NCI-H1930 (cell line): ENCODE measurements at regions not wholly inside any gene's neighbourhood (a gene's known extent, or its start where the extent isn't known, plus 50 kb on each side); places are given as distances from the start of the nearest gene placed in this dataset.
"Not testable (repeated sequence)": the region's sequence is repeated elsewhere in the genome, so short reads cannot be mapped to it uniquely, and the experiment has no call there.

Experiments
- DNase-seq, 2 experiments: peaks; one replicate each; lab custom pipeline; 2025; lab: John Stamatoyannopoulos, UW

DNA sequence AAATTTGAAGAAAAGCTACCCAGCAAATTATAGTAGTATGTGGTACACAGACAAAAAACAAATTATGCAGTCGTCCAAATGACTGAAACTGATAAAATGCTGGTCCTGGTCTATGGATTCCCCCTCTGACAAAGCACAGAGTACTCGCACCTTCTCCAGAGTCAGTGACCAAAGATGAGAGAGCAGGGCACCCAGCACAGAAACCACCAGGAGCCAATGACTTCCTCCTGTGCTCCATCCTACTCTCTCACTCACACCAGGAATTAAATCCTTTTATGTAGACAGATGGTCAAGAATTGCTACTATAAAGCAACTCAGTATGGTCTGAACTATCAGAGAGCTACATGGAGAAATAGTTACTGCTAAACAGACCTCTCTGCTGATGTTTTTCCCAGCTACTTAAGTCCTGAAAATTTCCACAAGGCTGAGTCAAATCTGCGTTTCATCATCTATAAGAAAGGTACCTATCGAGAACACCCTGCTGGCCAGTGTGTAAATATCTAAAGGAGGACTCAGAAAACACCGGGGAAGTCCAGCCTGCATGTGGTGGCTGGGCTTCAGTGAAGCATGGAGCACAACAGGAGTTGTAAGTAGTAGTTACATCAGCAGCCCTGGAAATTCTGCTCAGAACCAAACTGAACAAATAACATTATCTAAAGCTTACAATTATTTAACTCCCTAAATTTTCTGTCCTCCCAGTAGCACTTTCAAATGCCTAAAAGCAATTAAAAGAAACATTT is 84.5 kb upstream of the FBXO28 start:
- DNase-seq, result not testable (repeated sequence)

- DNase-seq, result not testable (repeated sequence)
Observed at GRCh38 chr1:224028802-224029201, 85.1 kb upstream of the FBXO28 start.

- not testable (repeated sequence) for DNase-seq
Observed at GRCh38 chr1:224023122-224023521, 90.8 kb upstream of the FBXO28 start.

DNA sequence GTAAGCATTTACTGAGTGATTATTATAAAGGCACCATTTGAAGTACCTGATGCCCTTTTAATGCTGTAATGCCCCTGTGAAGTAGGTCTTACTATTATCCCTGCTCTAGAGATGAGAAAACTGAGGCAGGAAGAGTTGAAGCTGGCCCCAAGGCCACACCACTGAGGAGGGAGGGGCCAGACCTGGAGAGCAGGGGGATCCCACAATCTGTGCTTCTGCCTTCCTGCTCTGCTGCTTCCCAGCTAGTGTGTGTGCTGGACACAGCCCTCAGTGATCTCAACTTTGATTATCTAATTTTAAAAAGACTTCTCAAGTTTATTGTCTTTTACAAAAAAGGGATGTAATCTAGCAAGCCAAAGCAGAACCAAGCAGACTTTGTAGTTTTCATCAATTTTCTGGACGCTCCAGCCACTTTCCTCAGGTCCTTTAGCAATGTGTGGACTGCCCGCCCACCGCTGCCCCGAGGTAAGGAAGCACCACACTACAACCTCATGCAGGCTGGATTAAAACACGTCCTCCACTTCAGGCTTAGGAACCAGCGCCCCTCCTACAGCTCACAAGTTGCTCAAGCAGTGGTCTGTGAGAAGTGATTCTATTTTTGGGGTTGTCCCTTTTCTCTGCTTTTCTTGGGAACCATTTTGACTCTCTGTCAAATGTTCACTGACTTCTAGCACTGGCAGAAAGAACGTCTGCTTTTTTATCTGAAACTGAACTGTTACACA is 91.5 kb upstream of the FBXO28 start:
- DNase-seq, result not testable (repeated sequence)

- DNase-seq, result not testable (repeated sequence)
Observed at GRCh38 chr1:224019866-224020265, 94.0 kb upstream of the FBXO28 start.

- DNase-seq, result not testable (repeated sequence)
Observed at GRCh38 chr1:224015782-224016181, 98.1 kb upstream of the FBXO28 start.

GRCh38 chr1:224014330-224014649 is 99.6 kb upstream of the FBXO28 start:
- DNase-seq, result no peak

- DNase-seq, result not testable (repeated sequence)
Observed at GRCh38 chr1:224013626-224014329, 100.1 kb upstream of the FBXO28 start.

GRCh38 chr1:224012807-224013434 is 101.0 kb upstream of the FBXO28 start:
- DNase-seq, result not testable (repeated sequence)

- DNase-seq, result not testable (repeated sequence)
Observed at GRCh38 chr1:224012162-224012561, 101.7 kb upstream of the FBXO28 start.

DNA sequence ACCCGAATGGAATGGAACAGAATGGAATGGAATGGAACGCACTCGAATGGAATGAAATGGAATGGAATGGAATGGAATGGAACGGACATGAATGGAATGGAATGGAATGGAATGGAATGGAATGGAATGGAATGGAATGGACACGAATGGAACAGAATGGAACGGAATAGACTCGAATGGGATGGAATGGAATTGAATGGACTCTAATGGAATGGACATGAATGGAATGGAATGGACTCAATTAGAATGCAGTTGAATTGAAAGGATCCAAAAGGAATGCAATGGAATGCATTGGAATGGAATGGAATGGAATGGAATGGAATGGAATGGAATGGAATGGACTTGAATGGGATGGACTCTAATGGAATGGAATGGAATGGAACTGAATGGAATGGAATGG is 102.2 kb upstream of the FBXO28 start:
- not testable (repeated sequence) for DNase-seq

DNA sequence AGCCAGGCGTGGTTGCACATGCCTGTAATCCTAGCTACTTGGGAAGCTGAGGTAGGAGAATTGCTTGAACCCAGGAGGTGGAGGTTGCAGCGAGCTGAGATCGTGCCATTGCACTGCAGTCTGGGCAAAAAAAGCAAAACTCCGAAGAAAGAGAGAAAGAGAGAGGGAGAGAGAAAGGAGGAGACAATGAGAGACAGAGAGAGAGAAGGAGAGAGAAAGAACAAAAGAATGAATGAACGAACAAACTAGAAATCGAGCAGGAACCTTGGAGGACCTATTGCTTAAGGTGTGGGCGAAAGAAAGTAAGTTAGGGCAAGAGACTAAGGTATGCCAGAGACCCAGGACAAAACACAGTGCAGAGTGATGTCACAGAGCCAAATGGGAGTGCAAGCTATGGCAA is 102.8 kb upstream of the FBXO28 start:
- not testable (repeated sequence) for DNase-seq

- not testable (repeated sequence) for DNase-seq
Observed at GRCh38 chr1:224005973-224006372, 107.9 kb upstream of the FBXO28 start.

GRCh38 chr1:224004552-224005315 is 109.2 kb upstream of the FBXO28 start:
- DNase-seq, result not testable (repeated sequence)

DNA sequence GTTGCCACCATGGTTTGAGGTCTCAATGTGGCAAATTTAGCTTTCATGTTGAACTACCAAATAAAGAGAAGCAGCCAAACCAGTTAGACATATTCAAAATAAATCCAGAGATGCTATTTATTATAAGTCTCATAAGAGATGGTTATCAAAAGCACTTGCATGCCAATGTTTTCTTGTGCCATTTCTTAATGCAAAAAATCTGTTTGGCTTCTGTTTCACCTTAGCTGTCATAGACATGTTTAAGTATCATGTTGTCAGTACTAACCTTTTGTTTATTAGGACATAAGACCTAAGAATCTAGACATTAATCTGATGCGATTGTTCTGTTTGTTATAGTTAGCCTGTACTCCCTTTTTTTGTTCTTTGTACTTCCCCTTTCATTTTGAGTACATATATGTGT is 110.0 kb upstream of the FBXO28 start:
- DNase-seq, result not testable (repeated sequence)

- DNase-seq, result not testable (repeated sequence)
Observed at GRCh38 chr1:224001757-224002156, 112.2 kb upstream of the FBXO28 start.

- DNase-seq, result not testable (repeated sequence)
Observed at GRCh38 chr1:223999761-224000160, 114.2 kb upstream of the FBXO28 start.

DNA sequence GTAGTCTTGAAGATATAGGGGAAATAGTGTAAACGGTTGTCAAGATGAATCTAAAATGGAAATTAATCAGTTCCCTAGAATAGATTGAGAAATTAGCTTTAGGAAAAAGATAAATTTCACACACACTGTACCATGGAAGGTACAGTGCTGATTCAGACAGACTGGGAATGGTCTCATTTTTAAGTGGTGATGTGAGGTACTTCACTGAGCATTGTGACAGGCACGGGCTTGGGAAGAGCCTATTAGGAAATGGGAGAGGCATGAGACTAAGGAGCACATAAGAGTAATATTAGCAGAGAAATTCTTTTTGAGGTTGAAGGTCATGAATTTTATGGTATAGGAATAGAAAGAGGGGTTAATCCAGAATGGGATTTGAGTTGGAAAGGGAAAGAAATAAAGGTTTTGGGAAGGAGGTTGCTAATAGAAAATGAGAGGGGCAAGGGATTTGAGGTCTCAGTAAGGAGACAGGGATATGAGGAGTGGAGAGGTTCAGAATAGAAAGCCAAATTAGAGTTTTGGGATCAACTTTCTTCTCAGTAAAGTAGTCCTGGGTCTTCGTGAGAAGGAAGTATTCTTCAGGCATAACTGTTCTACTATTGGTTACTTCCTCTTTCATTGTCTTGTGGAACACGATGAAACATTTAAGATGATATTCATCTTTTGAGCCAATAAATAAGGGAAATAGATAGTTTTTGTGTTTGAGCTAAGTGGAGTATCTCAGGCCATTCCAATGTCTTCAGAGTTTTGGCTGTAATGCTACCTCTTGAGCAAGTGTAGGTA is 115.0 kb upstream of the FBXO28 start:
- DNase-seq, result not testable (repeated sequence)

GRCh38 chr1:223996376-223996775 is 117.5 kb upstream of the FBXO28 start:
- DNase-seq, result not testable (repeated sequence)

DNA sequence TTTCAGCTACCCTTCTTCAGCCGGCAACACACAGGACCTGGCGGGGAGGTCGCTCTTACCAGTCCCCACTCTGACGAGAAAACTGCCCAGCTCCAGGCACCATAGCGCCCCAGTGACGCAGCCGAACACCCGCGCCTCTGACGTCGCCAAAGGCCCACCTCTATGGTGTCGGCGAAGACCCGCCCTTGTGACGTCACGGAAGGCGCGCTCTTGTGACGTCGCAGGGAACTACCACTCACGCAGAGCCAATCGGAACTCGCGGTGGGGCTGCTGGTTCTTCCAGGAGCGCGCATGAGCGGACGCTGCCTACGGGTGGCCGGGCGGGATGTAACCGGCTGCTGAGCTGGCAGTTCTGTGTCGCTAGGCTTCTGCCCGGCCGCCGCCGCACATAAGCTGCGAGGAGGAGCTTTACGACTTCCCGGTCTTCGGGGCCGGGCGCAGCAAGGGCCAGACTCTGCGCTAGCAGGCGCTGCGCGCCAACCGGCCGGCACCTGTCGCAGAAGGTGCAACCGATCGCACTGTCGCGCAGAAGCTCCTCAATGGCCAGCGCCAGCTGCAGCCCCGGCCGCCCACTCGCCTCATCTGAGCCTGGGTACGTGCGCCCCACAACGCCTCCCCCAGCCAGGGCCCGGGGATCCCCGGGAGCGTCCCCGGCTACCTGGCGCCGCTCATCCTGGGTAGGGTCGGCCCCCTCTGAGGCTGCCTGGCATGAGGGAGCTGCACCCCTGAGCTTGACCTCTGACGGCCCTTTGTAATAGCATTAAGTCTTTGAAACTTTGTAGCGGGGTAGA is 121.3 kb upstream of the FBXO28 start:
- DNase-seq, result peak; percentile 96 to 98
